OCI-LY7 (cell line): ENCODE measurements at regions not wholly inside any gene's neighbourhood (a gene's known extent, or its start where the extent isn't known, plus 50 kb on each side); places are given as distances from the start of the nearest gene placed in this dataset.

ENCODE experiments used
- BruUV-seq: library from RNA; stranded (reverse); fragments of 400-500 nt; replicated peaks from 2 replicates; lab custom pipeline; 2021; lab: Mats Ljungman, UMichigan
- CTCF ChIA-PET: fragments of 300-600 bp; sonication (Branson Sonifier 250); formaldehyde crosslinking; loops from one replicate; lab custom pipeline; 2022; ENCODE audit warnings: antibody characterized with exemption; ENCODE audit not compliant: unreplicated experiment; lab: Charles Lee
- POLR2A ChIA-PET: fragments of 300-600 bp; sonication (Branson Sonifier 250); formaldehyde crosslinking; loops from one replicate; lab custom pipeline; 2022; ENCODE audit warnings: antibody characterized with exemption; lab: Charles Lee
- DNase-seq: peaks from one replicate; pipeline ENCODE4 v3.0.0-alpha.2; 2015; ENCODE audit warnings: low spot score
- H2AFZ ChIP-seq: fragments of 200-600 bp; sonication (generic), shearing (Covaris generic); 2 replicates; pipeline ENCODE4 v1.6.1; 2014; ENCODE audit warnings: mild to moderate bottlenecking, antibody characterized with exemption, low read length, moderate library complexity
- H3K27ac ChIP-seq: fragments of 200-600 bp; sonication (generic); 2 replicates; pipeline ENCODE4 v1.5.1; 2014; ENCODE audit warnings: mixed run types, low read depth, mild to moderate bottlenecking, moderate library complexity, low read length, inconsistent platforms; ENCODE audit not compliant: poor library complexity, severe bottlenecking
- H3K36me3 ChIP-seq: fragments of 200-600 bp; sonication (generic); 2 replicates; pipeline ENCODE4 v1.6.1; 2014; ENCODE audit warnings: mild to moderate bottlenecking, antibody characterized with exemption, low read length, moderate library complexity, mixed read lengths; ENCODE audit not compliant: insufficient read depth
- H3K4me1 ChIP-seq: fragments of 200-600 bp; sonication (generic); 2 replicates; pipeline ENCODE4 v1.5.1; 2014; ENCODE audit warnings: mild to moderate bottlenecking, low read length; ENCODE audit not compliant: insufficient read depth, poor library complexity, severe bottlenecking
- H3K4me2 ChIP-seq: fragments of 200-600 bp; sonication (generic); 2 replicates; pipeline ENCODE4 v1.6.1; 2014; ENCODE audit warnings: mild to moderate bottlenecking, low read length
- H3K4me3 ChIP-seq: fragments of 200-600 bp; sonication (generic); 2 replicates; pipeline ENCODE4 v1.5.1; 2014; ENCODE audit warnings: mild to moderate bottlenecking, low read depth, low read length; ENCODE audit not compliant: poor library complexity, severe bottlenecking
- H3K79me2 ChIP-seq: fragments of 200-600 bp; sonication (generic); 2 replicates; pipeline ENCODE4 v1.6.1; 2016; ENCODE audit warnings: low read depth, mild to moderate bottlenecking, low read length, moderate library complexity, mixed read lengths; ENCODE audit not compliant: insufficient read depth
- H3K9me2 ChIP-seq: fragments of 200-600 bp; sonication (generic); 2 replicates; pipeline ENCODE4 v1.6.1; 2016; ENCODE audit warnings: mild to moderate bottlenecking, low read length, mixed read lengths; ENCODE audit not compliant: insufficient read depth
- H3K9me3 ChIP-seq: fragments of 200-600 bp; sonication (generic); 2 replicates; pipeline ENCODE4 v1.6.1; 2014; ENCODE audit warnings: mild to moderate bottlenecking, mixed run types, low read length, mixed read lengths
- H4K20me1 ChIP-seq: fragments of 200-600 bp; sonication (generic); 2 replicates; pipeline ENCODE4 v1.6.1; 2014; ENCODE audit warnings: mild to moderate bottlenecking, antibody characterized with exemption, low read length, moderate library complexity, mixed read lengths; ENCODE audit not compliant: insufficient read depth
- EZH2phosphoT487 ChIP-seq: fragments of 200-600 bp; sonication (generic); IDR thresholded peaks from 2 replicates; pipeline ENCODE4 v1.6.1; 2018; ENCODE audit warnings: low read depth, borderline replicate concordance, mild to moderate bottlenecking, mixed run types, antibody characterized with exemption, low read length, moderate library complexity, mixed read lengths
- intact Hi-C: fragments of 100-400 bp; cut with micrococcal nuclease; formaldehyde crosslinking; loops from one replicate; pipeline ENCODE4 v1.10.0; 2022; ENCODE audit not compliant: unreplicated experiment
- TF ChIP-seq, protein P1 (sequence below): fragments of 200-600 bp; sonication (generic); conservative IDR thresholded peaks from 2 replicates; pipeline ENCODE4 v1.5.1; 2014; ENCODE audit warnings: mild to moderate bottlenecking, antibody characterized with exemption, low read length, moderate library complexity, mixed read lengths

DNA sequence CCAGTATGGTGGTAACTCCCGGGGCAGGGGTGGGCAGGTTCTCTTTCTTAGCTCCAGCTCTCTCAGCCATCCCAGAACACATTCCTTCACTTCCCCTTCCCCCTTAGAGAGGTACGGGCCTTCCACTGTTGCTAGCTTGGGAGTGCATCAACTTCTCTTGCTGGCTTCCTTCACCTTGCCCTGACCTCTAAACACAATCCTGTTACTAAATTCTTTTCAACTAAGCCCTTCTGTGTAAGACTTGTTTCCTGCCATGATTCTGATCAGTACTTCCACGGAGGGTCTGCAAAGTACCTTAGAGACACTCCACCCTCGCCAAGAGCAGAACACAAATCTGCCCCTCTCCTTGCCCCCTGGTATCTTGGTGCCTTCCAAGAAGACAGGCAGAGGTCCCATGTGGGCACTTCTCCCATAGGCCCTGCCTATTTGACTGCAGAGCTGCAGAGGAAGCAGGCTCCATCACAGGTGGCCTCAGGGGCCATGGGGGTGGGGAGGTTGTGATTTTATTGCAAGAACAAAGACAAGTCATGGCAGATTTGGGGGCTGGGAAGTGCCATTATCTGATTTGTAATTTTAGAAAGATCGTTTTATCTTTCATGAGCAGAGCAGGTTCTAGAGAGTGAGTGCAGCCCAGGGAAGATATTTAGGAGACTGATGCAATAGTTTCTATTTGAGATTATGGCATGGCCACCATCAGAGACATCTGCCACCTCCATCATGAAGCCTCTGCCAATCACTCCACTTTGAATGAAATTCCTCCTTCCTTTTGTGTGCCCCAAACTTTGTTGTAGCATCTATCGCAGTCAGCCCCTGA is 182.5 kb upstream of the JUN start:
- CTCF ChIA-PET: no interaction called here
- TF ChIP-seq, protein P1, sequence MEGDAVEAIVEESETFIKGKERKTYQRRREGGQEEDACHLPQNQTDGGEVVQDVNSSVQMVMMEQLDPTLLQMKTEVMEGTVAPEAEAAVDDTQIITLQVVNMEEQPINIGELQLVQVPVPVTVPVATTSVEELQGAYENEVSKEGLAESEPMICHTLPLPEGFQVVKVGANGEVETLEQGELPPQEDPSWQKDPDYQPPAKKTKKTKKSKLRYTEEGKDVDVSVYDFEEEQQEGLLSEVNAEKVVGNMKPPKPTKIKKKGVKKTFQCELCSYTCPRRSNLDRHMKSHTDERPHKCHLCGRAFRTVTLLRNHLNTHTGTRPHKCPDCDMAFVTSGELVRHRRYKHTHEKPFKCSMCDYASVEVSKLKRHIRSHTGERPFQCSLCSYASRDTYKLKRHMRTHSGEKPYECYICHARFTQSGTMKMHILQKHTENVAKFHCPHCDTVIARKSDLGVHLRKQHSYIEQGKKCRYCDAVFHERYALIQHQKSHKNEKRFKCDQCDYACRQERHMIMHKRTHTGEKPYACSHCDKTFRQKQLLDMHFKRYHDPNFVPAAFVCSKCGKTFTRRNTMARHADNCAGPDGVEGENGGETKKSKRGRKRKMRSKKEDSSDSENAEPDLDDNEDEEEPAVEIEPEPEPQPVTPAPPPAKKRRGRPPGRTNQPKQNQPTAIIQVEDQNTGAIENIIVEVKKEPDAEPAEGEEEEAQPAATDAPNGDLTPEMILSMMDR: no peak
- no peak for TF ChIP-seq EZH2phosphoT487
- peak; percentile 84 for DNase-seq
- no peaks in the 10 kb centered on the region for H4K20me1 ChIP-seq
- peaks cover 45% of the 10 kb centered on the region for H3K4me1 ChIP-seq
- H3K9me3 ChIP-seq: no peaks in the 10 kb centered on the region
- no peak overlapping the region for H3K4me3 ChIP-seq
- no peaks in the 10 kb centered on the region for H3K79me2 ChIP-seq
- peak overlapping the region; percentile 82; the same call in 1 of the 2 replicates for H2AFZ ChIP-seq
- intact Hi-C loops: loop anchor here (1.0 to 5.0 kb wide), 2 partner anchors 182 to 244 kb away; partner anchors contain the start of gene JUN
- POLR2A ChIA-PET: interaction anchor here (0.7 to 1.1 kb wide), 4 partner anchors 26 to 256 kb away, joined by 3 read pairs; no protein-coding TSS in a partner anchor
- peak overlapping the region; percentile 47 for H3K4me2 ChIP-seq
- BruUV-seq: no TSS peak
- no peaks in the 10 kb centered on the region for H3K9me2 ChIP-seq
- peak overlapping the region; percentile 50 for H3K27ac ChIP-seq
- no peaks in the 10 kb centered on the region for H3K36me3 ChIP-seq

DNA sequence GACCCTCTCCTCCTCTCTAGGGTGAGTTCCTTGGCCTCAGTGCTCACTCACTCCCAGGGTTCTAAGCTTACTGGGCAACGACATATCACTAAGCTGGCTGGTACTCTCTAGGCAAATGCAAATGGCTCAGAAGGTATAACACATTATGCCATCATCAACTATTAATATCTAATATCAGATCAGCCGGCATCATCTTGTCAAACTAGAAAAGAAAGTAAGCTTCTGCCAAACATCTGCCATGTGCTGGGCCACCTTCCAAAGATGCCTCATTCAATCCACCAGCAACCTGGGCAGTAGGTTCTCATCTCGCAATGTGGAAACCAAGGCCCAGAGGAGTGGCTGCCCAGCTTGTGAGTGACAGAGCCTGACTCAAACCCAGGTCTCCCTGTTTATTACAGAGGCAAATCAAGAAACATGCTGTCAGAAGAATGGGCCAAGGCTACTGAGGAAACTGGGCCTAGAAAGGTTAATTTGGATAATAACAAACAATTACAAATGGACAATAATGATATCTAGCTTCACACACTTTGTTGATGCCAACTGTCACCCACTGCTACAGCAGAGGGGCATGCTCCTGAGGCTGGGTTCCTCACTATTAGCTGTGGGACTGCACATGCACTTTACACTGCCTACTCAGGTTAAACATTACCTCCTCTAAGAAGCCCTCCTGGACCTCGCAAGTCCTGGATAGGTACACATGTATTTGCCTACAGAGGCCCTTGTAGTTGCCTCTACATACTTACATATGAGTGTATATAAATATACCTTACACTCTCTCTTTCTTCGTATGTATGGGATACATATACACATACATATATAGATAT is 183.3 kb upstream of the JUN start:
- Histone ChIP-seq H3K9me2 (no peaks in the 10 kb centered on the region), H3K79me2 (no peaks in the 10 kb centered on the region), H2AFZ (peak overlapping the region; percentile 82; the same call in 1 of the 2 replicates), H3K4me1 (peaks cover 45% of the 10 kb centered on the region), H3K36me3 (no peaks in the 10 kb centered on the region), H4K20me1 (no peaks in the 10 kb centered on the region), H3K9me3 (no peaks in the 10 kb centered on the region), H3K27ac (peak overlapping the region; percentile 50), H3K4me2 (peak overlapping the region; percentile 47), H3K4me3 (no peak overlapping the region)
- POLR2A ChIA-PET: interaction anchor here (0.9 kb wide), 1 partner anchor 50 kb away, joined by 3 read pairs; no protein-coding TSS in a partner anchor
- TF ChIP-seq, protein P1: no peak
- no peak for TF ChIP-seq EZH2phosphoT487
- intact Hi-C loops: loop anchor here (1.0 to 5.0 kb wide), 2 partner anchors 183 to 245 kb away; partner anchors contain the start of gene JUN
- no peak for DNase-seq
- CTCF ChIA-PET: no interaction called here
- BruUV-seq: no TSS peak
